Spinal cord (tissue), 9 donors: ENCODE measurements at regions not wholly inside any gene's neighbourhood (a gene's known extent, or its start where the extent isn't known, plus 50 kb on each side); places are given as distances from the start of the nearest gene placed in this dataset.

Experiments
- DNase-seq, 6 donors: peaks; one replicate each; pipeline versions ENCODE4 v3.0.0 to v3.0.0-alpha.2; 2013 to 2015; ENCODE audit warnings: low spot score in 6 of 6, low read depth in 4 of 6
- H3K27ac ChIP-seq: one replicate; pipeline ENCODE4 v1.5.1; 2013; ENCODE audit warnings: low read depth, low read length, control low read depth
- H3K27me3 ChIP-seq: one replicate; pipeline ENCODE4 v1.6.1; 2013; ENCODE audit warnings: low read length; ENCODE audit not compliant: control insufficient read depth, insufficient read depth
- H3K36me3 ChIP-seq: one replicate; pipeline ENCODE4 v1.6.1; 2013; ENCODE audit warnings: low read length; ENCODE audit not compliant: control insufficient read depth, insufficient read depth
- H3K4me1 ChIP-seq: one replicate; pipeline ENCODE4 v1.6.1; 2013; ENCODE audit warnings: low read length; ENCODE audit not compliant: control insufficient read depth, insufficient read depth
- H3K4me3 ChIP-seq: one replicate; pipeline ENCODE4 v1.5.1; 2013; ENCODE audit warnings: low read depth, low read length, control low read depth
- H3K9me3 ChIP-seq: one replicate; pipeline ENCODE4 v1.6.1; 2013; ENCODE audit warnings: low read length; ENCODE audit not compliant: control insufficient read depth, insufficient read depth
- WGBS: methylation state at CpG from one replicate; pipeline ENCODE4 v1.1.5; 2013; ENCODE audit warnings: missing lambda C conversion rate; ENCODE audit not compliant: insufficient coverage; 5-methylcytosine and 5-hydroxymethylcytosine counted together
- donor health status: healthy.

DNA sequence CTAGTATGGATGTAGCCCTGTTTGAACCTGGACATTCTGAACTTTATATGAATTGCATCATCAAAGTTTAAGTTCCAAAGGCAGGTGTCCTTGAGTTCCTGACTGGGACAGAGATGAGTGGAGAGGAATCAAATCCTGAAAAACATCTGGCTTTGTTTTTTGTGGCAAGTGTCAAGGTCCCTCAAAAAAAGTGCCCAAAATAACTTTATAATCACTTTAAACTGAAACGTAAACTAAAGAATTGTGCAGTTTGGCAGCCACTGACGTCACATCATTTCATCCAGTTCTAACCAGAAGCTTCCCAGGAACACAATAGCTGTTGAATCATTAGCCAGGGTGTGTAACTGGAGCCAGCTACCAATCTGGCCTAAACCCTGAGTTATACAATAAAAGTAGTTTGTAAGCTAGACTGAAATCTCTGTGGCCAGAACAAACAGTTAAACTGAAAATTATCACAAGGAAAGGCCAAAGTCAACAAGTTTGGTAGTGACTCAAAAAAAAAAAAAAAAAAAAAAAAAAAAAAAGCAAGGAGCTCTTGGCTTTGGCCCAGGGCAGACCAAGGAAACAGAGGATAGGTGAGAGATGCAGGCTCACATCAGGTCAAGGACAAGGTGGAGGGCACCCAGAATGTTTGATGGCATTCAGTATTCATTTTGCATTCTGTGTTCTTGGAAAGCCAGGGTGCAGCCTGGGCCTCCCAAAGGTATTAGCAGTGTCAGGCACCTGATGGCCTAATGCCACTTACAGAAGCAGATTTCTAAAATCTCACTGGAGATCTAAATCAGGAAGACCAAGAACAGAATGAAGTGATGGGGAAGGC lies 74.3 kb downstream of the TNFSF18 start:
- peak in 1 of 6 donors; percentile 23 for DNase-seq
- Histone ChIP-seq H3K27me3 (no peaks in the 10 kb centered on the region), H3K36me3 (no peaks in the 10 kb centered on the region), H3K27ac (no peak overlapping the region), H3K4me3 (no peak overlapping the region), H3K4me1 (no peaks in the 10 kb centered on the region), H3K9me3 (no peaks in the 10 kb centered on the region)
- WGBS: no CpG with 5 or more reads among the region's 2 CpGs

DNA sequence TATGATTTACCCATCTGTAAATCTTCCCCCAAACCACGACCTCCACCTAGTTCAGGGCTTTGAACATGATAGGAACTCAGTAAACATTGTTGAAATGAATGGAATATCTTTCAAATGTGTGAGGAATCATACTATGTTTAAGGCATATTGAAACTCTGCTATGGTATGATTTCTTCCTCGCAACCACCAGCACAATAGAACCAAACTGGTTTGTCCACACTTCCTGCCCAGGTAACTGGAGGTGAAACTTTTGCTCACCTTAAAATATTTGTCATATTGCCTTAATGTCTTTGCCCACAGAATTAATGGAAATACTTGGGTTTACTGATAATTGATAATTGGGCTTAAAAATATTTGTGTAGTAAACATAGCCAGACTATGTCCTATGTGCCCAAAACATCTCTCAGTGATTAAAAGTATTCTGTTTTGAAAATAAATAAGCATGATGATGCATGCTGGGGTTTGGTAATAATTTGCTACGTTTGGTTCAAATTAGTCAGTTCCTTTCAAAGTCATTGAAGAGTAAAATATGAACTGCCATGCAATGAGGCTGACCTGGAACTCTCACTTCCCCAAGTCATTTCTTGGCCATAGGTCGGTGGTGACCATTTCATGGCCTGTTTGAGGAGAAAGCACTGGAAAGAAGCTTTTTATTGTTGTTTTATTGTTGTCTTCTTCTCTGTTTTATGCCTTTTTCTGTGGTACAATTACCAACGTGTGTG lies 73.3 kb downstream of the TNFSF18 start:
- Histone ChIP-seq H3K9me3 (no peaks in the 10 kb centered on the region), H3K4me3 (no peak overlapping the region), H3K27ac (no peak overlapping the region), H3K27me3 (no peaks in the 10 kb centered on the region), H3K36me3 (no peaks in the 10 kb centered on the region), H3K4me1 (no peaks in the 10 kb centered on the region)
- no CpG with 5 or more reads among the region's 5 CpGs for WGBS
- no peak for DNase-seq

DNA sequence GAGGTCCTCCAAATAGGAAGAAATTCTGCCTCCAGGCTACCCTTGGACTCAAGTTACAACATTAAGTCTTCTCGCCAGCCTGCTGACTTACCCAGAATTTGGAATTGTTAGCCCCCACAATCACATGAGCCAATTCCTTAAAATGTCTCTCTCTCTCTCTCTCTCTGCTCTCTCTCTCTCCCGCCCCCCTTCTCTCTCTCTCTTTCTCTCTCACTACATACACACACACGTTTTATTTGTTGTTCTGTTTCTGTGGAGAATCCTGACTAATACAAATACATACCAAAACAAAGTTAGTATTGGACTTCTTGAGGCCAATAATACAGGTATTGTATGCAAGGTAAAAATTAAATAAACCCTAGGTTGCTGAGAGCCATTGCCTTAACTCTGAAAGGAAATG lies 72.1 kb downstream of the TNFSF18 start:
- no peak overlapping the region for H3K4me3 ChIP-seq
- H3K9me3 ChIP-seq: no peaks in the 10 kb centered on the region
- 100% methylated on average over 1 of the region's 3 CpGs for WGBS
- no peak overlapping the region for H3K27ac ChIP-seq
- no peaks in the 10 kb centered on the region for H3K27me3 ChIP-seq
- no peak for DNase-seq
- H3K36me3 ChIP-seq: no peaks in the 10 kb centered on the region
- no peaks in the 10 kb centered on the region for H3K4me1 ChIP-seq

DNA sequence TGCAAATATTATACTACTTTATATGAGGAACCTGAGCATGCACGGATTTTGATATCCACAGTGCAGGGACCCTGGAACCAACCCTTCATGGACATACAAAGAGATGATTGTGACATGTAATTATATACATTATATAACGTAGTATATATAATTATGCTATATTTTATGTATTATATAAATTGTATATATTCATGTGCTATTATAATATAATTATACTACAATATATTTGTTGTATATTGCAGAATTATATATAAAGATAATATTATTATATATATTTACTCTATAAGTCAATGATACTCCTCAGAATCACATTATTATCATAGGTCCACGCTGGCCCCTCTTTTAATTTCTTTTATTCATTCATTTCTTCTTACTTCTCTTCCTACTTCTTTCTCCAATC lies 70.9 kb downstream of the TNFSF18 start:
- no CpG with 5 or more reads among the region's 3 CpGs for WGBS
- no peaks in the 10 kb centered on the region for H3K9me3 ChIP-seq
- H3K36me3 ChIP-seq: no peaks in the 10 kb centered on the region
- no peak overlapping the region for H3K4me3 ChIP-seq
- DNase-seq: no peak
- H3K27me3 ChIP-seq: no peaks in the 10 kb centered on the region
- H3K4me1 ChIP-seq: no peaks in the 10 kb centered on the region
- H3K27ac ChIP-seq: no peak overlapping the region

DNA sequence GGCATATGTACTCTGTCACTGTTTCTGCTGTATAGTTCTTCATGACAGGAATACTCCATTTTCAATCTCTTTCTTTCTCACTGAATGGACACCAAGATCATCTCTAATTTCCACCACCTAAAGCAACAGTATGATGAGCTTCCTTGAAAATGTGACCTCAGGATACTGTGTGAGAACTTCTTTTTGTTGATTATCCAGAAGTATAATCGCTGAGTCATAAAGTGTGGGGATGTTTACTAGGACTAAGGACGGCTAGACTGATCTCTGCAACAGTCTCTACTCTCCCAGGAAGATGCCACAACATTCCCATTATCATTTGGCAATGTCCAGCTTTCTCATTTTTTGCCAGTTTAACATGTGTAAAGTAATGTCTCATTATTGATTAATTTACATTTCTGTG lies 70.3 kb downstream of the TNFSF18 start:
- no peaks in the 10 kb centered on the region for H3K9me3 ChIP-seq
- no peak overlapping the region for H3K27ac ChIP-seq
- WGBS: 100% methylated on average over 1 of the region's 2 CpGs

DNA sequence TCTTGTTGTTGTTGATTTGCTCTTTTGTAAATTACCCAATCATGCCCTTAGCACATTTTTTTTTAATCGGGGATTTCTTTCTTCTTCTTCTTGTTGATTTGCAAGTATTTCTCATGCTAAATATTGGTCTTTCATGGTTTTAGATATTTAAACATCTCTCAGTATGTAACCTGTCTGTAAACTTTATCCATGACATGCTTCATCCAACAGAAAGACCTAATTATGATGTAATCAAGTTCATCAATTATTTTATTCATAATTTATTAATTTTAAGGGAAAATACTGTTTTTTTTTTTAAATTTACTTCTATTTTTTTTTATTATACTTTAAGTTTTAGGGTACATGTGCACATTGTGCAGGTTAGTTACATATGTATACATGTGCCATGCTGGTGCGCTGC lies 69.8 kb downstream of the TNFSF18 start:
- no peak for DNase-seq
- Histone ChIP-seq H3K9me3 (no peaks in the 10 kb centered on the region), H3K4me1 (no peaks in the 10 kb centered on the region), H3K27me3 (no peaks in the 10 kb centered on the region), H3K27ac (no peak overlapping the region), H3K4me3 (no peak overlapping the region), H3K36me3 (no peaks in the 10 kb centered on the region)
- WGBS: no CpG with 5 or more reads among the region's 2 CpGs

More for the DNA sequence above, 70.3 kb downstream of the TNFSF18 start:
- DNase-seq: no peak
- no peaks in the 10 kb centered on the region for H3K4me1 ChIP-seq
- no peaks in the 10 kb centered on the region for H3K27me3 ChIP-seq
- H3K36me3 ChIP-seq: no peaks in the 10 kb centered on the region
- no peak overlapping the region for H3K4me3 ChIP-seq
